Femur (tissue), 1 donor: ENCODE measurements at regions not wholly inside any gene's neighbourhood (a gene's known extent, or its start where the extent isn't known, plus 50 kb on each side); places are given as distances from the start of the nearest gene placed in this dataset.
"Not testable (repeated sequence)": the region's sequence is repeated elsewhere in the genome, so short reads cannot be mapped to it uniquely, and the experiment has no call there.

ENCODE experiments used
- DNase-seq: peaks from one replicate; pipeline ENCODE4 v3.0.0-alpha.2; 2017

- no peak for DNase-seq
Measured at GRCh38 chr1:221863635-221864034, 121.7 kb upstream of the DUSP10 start.

GRCh38 chr1:221862971-221863370, 121.1 kb upstream of the DUSP10 start:
- DNase-seq = no peak

GRCh38 chr1:221858818-221859611, 117.1 kb upstream of the DUSP10 start:
- no peak for DNase-seq

GRCh38 chr1:221857094-221857444, 115.2 kb upstream of the DUSP10 start:
- not testable (repeated sequence) for DNase-seq

- DNase-seq = no peak
Measured at GRCh38 chr1:221856228-221857093, 114.6 kb upstream of the DUSP10 start.

- DNase-seq = no peak
Measured at GRCh38 chr1:221855156-221855555, 113.3 kb upstream of the DUSP10 start.

GRCh38 chr1:221851336-221851735, 109.4 kb upstream of the DUSP10 start:
- DNase-seq = no peak

GRCh38 chr1:221850470-221851187, 108.7 kb upstream of the DUSP10 start:
- DNase-seq = no peak

- no peak for DNase-seq
Measured at GRCh38 chr1:221849897-221850296, 108.0 kb upstream of the DUSP10 start.

- no peak for DNase-seq
Measured at GRCh38 chr1:221849110-221849509, 107.2 kb upstream of the DUSP10 start.

GRCh38 chr1:221847676-221848075, 105.8 kb upstream of the DUSP10 start:
- no peak for DNase-seq

- DNase-seq = no peak
Measured at GRCh38 chr1:221845650-221846371, 103.9 kb upstream of the DUSP10 start.

- DNase-seq = no peak
Measured at GRCh38 chr1:221841983-221842335, 100.1 kb upstream of the DUSP10 start.

GRCh38 chr1:221841251-221841982, 99.5 kb upstream of the DUSP10 start:
- DNase-seq = peak; percentile 52

GRCh38 chr1:221840511-221841243, 98.8 kb upstream of the DUSP10 start:
- no peak for DNase-seq

- no peak for DNase-seq
Measured at GRCh38 chr1:221839782-221840395, 98.0 kb upstream of the DUSP10 start.

GRCh38 chr1:221839321-221839720, 97.4 kb upstream of the DUSP10 start:
- DNase-seq = no peak

GRCh38 chr1:221837896-221838295, 96.0 kb upstream of the DUSP10 start:
- no peak for DNase-seq

GRCh38 chr1:221834698-221835513, 93.0 kb upstream of the DUSP10 start:
- no peak for DNase-seq

GRCh38 chr1:221832617-221833016, 90.7 kb upstream of the DUSP10 start:
- no peak for DNase-seq
